ENCODE measurements at regions not wholly inside any gene's neighbourhood (a gene's known extent, or its start where the extent isn't known, plus 50 kb on each side); places are given as distances from the start of the nearest gene placed in this dataset.

DNA sequence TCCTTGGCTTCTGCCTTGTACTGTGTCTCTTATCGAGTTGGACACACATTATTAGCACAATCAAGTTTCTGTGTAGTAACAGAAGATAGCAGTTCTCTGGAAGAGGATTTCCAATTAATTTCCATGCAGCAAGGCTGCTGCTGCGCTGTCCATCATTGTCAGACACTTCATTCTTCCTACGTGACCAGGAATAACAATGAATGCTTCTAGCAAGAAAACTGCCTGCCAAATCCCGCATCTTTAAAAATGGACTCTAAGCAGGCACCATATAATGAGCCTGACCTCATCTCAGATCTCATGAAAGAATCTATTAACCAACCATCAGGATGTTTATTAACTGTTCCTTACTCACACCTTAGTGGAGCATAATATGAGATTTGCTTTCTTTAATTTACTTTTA lies 1067.7 kb upstream of the FAM98A start:
- no peak overlapping the region for H3K4me3 ChIP-seq (ENCODE audit: low read depth, low read length)
- DNase-seq (ENCODE audit: low read depth): no peak
- TF ChIP-seq POLR2A (IDR thresholded peaks at IDR 0.05; ENCODE audit: extremely low read depth, insufficient read length): no peak
- TF ChIP-seq, protein P1, sequence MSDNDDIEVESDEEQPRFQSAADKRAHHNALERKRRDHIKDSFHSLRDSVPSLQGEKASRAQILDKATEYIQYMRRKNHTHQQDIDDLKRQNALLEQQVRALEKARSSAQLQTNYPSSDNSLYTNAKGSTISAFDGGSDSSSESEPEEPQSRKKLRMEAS (IDR thresholded peaks at IDR 0.05; ENCODE audit: low read depth, low read length): no peak
- TF ChIP-seq, protein P2, sequence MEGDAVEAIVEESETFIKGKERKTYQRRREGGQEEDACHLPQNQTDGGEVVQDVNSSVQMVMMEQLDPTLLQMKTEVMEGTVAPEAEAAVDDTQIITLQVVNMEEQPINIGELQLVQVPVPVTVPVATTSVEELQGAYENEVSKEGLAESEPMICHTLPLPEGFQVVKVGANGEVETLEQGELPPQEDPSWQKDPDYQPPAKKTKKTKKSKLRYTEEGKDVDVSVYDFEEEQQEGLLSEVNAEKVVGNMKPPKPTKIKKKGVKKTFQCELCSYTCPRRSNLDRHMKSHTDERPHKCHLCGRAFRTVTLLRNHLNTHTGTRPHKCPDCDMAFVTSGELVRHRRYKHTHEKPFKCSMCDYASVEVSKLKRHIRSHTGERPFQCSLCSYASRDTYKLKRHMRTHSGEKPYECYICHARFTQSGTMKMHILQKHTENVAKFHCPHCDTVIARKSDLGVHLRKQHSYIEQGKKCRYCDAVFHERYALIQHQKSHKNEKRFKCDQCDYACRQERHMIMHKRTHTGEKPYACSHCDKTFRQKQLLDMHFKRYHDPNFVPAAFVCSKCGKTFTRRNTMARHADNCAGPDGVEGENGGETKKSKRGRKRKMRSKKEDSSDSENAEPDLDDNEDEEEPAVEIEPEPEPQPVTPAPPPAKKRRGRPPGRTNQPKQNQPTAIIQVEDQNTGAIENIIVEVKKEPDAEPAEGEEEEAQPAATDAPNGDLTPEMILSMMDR (IDR thresholded peaks at IDR 0.05; ENCODE audit: low read depth, low read length): no peak
- TF ChIP-seq MYC (IDR thresholded peaks at IDR 0.05; ENCODE audit: low read depth, low read length): no peak

DNA sequence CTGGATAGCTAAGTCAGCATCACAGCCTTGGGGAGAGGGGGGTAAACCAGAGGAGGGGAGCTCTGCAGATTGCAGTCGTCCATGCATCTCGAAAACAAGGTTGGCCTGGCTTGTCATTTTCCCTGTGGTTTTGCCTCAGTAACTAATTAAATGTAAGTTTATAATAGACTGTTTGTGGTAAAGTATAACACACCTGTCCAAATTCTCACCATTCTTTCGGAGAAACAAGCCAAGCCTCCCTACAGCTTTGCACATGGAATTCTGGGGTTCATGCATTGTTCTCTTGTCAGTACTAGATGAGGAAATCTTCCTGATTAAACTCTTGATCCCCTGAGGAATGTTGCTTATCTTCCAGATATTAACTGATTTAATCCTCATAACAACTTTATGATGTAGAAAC lies 1065.2 kb upstream of the FAM98A start:
- no peak for TF ChIP-seq MYC (IDR thresholded peaks at IDR 0.05; ENCODE audit: low read depth, low read length)
- no peak overlapping the region for H3K4me3 ChIP-seq (ENCODE audit: low read depth, low read length)
- DNase-seq (ENCODE audit: low read depth): no peak

DNA sequence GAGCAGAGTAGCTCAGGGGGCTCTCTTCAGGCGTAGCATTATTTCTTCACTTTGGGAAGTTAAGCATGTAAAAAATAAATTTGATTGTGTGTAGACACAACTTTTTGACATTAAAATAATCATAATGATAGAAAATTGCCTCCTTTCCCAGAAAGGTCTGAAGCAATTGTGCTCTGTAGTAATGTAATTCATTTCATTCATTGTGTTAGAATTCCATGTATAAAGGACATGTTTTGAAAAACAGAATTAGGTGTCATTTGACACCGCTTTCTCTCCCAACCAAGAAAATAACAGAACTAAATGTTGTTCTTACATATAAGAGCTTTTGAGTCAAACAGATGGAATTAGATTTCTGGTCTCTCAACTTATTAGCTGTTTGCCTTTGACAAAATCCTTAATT lies 1064.2 kb upstream of the FAM98A start:
- TF ChIP-seq, protein P2 (IDR thresholded peaks at IDR 0.05; ENCODE audit: low read depth, low read length): no peak
- TF ChIP-seq, protein P1 (IDR thresholded peaks at IDR 0.05; ENCODE audit: low read depth, low read length): no peak
- no peak for TF ChIP-seq MYC (IDR thresholded peaks at IDR 0.05; ENCODE audit: low read depth, low read length)
- no peak for TF ChIP-seq POLR2A (IDR thresholded peaks at IDR 0.05; ENCODE audit: extremely low read depth, insufficient read length)
- no peak overlapping the region for H3K4me3 ChIP-seq (ENCODE audit: low read depth, low read length)
- no peak for DNase-seq (ENCODE audit: low read depth)

DNA sequence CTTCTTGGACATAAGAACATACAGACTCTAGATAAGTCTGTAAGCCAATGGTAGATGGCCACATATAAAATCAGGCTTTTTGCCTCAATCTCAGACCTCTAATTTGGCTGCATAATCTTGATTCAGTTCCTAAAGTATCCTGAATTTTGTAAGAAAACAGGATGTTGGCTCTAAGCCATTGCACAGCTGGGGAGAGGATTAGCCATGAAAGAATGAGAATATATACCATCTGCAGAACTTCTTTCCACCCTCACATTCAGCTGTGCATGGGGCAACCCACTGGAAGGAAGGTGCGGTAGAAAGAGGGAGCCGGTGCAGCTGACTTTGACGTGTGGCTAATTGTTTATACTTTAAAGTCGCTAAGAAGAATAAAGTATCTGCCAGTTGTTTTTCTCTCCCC lies 1061.6 kb upstream of the FAM98A start:
- no peak overlapping the region for H3K4me3 ChIP-seq (ENCODE audit: low read depth, low read length)
- DNase-seq (ENCODE audit: low read depth): no peak
- TF ChIP-seq, protein P1 (IDR thresholded peaks at IDR 0.05; ENCODE audit: low read depth, low read length): no peak
- no peak for TF ChIP-seq POLR2A (IDR thresholded peaks at IDR 0.05; ENCODE audit: extremely low read depth, insufficient read length)
- TF ChIP-seq MYC (IDR thresholded peaks at IDR 0.05; ENCODE audit: low read depth, low read length): no peak
- TF ChIP-seq, protein P2 (IDR thresholded peaks at IDR 0.05; ENCODE audit: low read depth, low read length): no peak

DNA sequence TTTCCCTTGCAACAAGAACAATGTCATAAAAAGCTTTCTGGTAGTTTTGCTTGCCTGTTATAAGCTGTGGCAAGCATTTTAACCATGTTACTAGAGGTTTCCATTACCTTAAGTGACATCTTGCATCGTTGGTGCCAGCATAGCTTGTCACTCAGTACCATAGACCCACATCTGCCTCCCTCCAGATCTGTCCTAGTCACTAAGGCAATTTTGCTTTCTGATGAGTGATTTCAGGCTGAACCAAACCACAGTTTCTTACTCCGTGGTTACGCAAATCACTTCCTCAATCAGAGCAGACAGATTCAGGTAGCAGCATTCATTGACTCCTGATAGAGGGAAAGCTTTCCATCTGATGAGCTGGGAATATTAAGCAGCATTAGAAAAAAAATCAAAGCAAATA lies 1057.5 kb upstream of the FAM98A start:
- H3K4me3 ChIP-seq (ENCODE audit: low read depth, low read length): no peak overlapping the region
- no peak for DNase-seq (ENCODE audit: low read depth)
- TF ChIP-seq POLR2A (IDR thresholded peaks at IDR 0.05; ENCODE audit: extremely low read depth, insufficient read length) (no peak), MYC (IDR thresholded peaks at IDR 0.05; ENCODE audit: low read depth, low read length) (no peak)
- TF ChIP-seq, protein P2 (IDR thresholded peaks at IDR 0.05; ENCODE audit: low read depth, low read length): no peak
- TF ChIP-seq, protein P1 (IDR thresholded peaks at IDR 0.05; ENCODE audit: low read depth, low read length): no peak

DNA sequence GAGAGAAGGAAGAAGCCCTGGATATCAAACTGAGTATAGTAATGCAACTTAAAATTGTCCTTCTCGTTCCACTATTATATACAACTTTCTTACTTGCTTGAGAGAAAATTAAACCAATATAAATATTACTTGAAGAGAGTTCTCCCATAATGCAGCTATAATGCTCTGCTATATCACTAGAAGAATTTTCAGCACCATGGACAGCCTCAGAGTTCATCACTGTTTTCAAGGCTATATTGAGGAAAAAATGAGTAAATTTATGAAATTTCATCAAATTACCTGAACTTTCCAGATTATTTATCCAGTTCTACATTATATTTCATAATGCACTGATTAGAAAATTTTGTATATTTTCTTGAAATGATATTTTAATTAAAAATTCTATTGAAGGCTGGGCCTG lies 1053.5 kb upstream of the FAM98A start:
- H3K4me3 ChIP-seq (ENCODE audit: low read depth, low read length): no peak overlapping the region
- no peak for TF ChIP-seq POLR2A (IDR thresholded peaks at IDR 0.05; ENCODE audit: extremely low read depth, insufficient read length)
- TF ChIP-seq, protein P2 (IDR thresholded peaks at IDR 0.05; ENCODE audit: low read depth, low read length): no peak
- no peak for TF ChIP-seq MYC (IDR thresholded peaks at IDR 0.05; ENCODE audit: low read depth, low read length)
- TF ChIP-seq, protein P1 (IDR thresholded peaks at IDR 0.05; ENCODE audit: low read depth, low read length): no peak
- DNase-seq (ENCODE audit: low read depth): peak; percentile 33
